ENCODE measurements at regions not wholly inside any gene's neighbourhood (a gene's known extent, or its start where the extent isn't known, plus 50 kb on each side); places are given as distances from the start of the nearest gene placed in this dataset.

DNA sequence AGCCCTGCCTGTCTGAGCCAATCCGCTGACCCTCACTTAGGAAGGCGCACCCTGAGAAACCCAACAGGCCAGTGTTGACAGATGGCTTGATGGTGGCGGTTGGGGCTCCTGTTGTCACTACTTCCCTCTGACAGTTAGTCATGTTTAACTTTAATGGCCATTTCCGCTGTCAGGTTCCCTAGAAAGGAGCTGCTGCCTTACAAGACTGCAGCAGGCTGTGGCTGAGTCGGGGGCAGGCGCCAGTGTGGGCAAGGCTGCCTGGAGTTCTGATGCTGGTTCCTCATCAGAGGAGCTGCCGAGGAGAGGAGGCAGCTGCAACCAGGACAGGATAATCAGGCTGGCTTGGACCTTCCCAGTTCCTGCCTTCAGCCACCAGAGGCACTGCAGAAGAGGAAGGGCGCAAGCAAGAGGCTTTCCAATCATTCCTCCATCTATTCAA is 223.2 kb upstream of the DYNLRB2 start:
- Histone ChIP-seq H3K9me3 (ENCODE audit: insufficient read depth, low read length) (no peaks in the 10 kb centered on the region), H3K36me3 (ENCODE audit: low read length) (no peaks in the 10 kb centered on the region), H3K79me2 (ENCODE audit: insufficient read depth, low read length) (no peaks in the 10 kb centered on the region), H3K27me3 (ENCODE audit: low read length) (no peaks in the 10 kb centered on the region), H3K4me2 (ENCODE audit: low read depth, low read length, poor library complexity, severe bottlenecking) (no peak overlapping the region), H3K4me3 (ENCODE audit: insufficient read depth, low read length, poor library complexity, severe bottlenecking) (no peak overlapping the region), H3K27ac (ENCODE audit: low read depth, low read length) (no peak overlapping the region), H3F3A (ENCODE audit: insufficient read depth) (no peaks in the 10 kb centered on the region), H3K9ac (ENCODE audit: low read length) (no peak overlapping the region), H2AFZ (ENCODE audit: low read depth, low read length, severe bottlenecking) (no peak overlapping the region), H3K9me2 (replicated peaks; ENCODE audit: insufficient read depth, low read length) (no peaks in the 10 kb centered on the region), H4K20me1 (ENCODE audit: low read depth, low read length) (no peaks in the 10 kb centered on the region)
- TF ChIP-seq, protein P1, sequence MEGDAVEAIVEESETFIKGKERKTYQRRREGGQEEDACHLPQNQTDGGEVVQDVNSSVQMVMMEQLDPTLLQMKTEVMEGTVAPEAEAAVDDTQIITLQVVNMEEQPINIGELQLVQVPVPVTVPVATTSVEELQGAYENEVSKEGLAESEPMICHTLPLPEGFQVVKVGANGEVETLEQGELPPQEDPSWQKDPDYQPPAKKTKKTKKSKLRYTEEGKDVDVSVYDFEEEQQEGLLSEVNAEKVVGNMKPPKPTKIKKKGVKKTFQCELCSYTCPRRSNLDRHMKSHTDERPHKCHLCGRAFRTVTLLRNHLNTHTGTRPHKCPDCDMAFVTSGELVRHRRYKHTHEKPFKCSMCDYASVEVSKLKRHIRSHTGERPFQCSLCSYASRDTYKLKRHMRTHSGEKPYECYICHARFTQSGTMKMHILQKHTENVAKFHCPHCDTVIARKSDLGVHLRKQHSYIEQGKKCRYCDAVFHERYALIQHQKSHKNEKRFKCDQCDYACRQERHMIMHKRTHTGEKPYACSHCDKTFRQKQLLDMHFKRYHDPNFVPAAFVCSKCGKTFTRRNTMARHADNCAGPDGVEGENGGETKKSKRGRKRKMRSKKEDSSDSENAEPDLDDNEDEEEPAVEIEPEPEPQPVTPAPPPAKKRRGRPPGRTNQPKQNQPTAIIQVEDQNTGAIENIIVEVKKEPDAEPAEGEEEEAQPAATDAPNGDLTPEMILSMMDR (IDR thresholded peaks at IDR 0.05; ENCODE audit: insufficient read depth, low read length, poor library complexity, severe bottlenecking) = no peak
- no peak for TF ChIP-seq EZH2phosphoT487 (conservative IDR thresholded peaks at IDR 0.05; ENCODE audit: low read length)

DNA sequence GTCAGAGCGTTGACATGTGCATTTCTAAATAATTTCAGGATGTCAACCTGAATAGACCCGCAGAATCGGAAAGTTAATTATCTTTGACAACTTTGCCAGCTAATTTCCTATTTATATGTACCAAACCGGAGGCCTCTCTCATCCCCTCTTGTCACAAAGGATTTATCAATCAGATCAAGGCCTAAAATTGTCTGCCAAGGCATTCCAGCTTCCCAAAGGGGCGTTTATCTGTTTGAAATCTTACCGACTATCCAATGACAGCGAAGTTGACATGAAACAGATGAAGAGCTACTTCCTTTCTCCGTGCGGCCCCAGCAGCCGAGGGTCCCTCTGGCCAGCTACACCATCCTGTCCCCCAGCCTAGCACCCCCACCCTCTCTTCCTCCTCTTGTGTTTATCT is 223.7 kb upstream of the DYNLRB2 start:
- H3K9me2 ChIP-seq (replicated peaks; ENCODE audit: insufficient read depth, low read length) = no peaks in the 10 kb centered on the region
- H3K9ac ChIP-seq (ENCODE audit: low read length) = no peak overlapping the region
- H3K9me3 ChIP-seq (ENCODE audit: insufficient read depth, low read length) = no peaks in the 10 kb centered on the region
- no peak overlapping the region for H3K27ac ChIP-seq (ENCODE audit: low read depth, low read length)
- H3F3A ChIP-seq (ENCODE audit: insufficient read depth) = no peaks in the 10 kb centered on the region
- no peak overlapping the region for H3K4me2 ChIP-seq (ENCODE audit: low read depth, low read length, poor library complexity, severe bottlenecking)
- no peaks in the 10 kb centered on the region for H3K36me3 ChIP-seq (ENCODE audit: low read length)
- no peak overlapping the region for H3K4me3 ChIP-seq (ENCODE audit: insufficient read depth, low read length, poor library complexity, severe bottlenecking)
- H2AFZ ChIP-seq (ENCODE audit: low read depth, low read length, severe bottlenecking) = no peak overlapping the region
- H4K20me1 ChIP-seq (ENCODE audit: low read depth, low read length) = no peaks in the 10 kb centered on the region
- H3K27me3 ChIP-seq (ENCODE audit: low read length) = no peaks in the 10 kb centered on the region
- TF ChIP-seq, protein P1 (IDR thresholded peaks at IDR 0.05; ENCODE audit: insufficient read depth, low read length, poor library complexity, severe bottlenecking) = no peak
- TF ChIP-seq EZH2phosphoT487 (conservative IDR thresholded peaks at IDR 0.05; ENCODE audit: low read length) = no peak
- no peaks in the 10 kb centered on the region for H3K79me2 ChIP-seq (ENCODE audit: insufficient read depth, low read length)

DNA sequence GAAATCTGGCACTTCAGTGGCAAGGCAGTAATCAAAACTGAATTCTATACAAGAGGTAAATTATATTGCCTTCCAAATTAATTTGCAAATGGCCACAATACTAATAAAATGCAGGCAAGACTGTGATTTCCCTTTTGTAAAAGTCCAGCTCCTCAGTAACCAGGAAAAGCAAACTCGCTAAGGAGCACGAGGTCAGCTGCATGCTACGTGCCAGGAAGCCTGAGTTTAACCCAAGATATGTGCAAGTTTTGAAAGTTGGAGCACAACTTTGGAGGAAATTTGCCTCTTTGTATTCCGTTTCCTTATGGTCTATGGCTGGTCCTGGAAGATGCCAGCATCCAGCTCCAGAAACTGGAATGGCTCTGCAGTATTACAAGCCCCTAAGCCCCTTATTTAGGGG is 226.8 kb upstream of the DYNLRB2 start:
- H3K4me2 ChIP-seq (ENCODE audit: low read depth, low read length, poor library complexity, severe bottlenecking) = no peak overlapping the region
- no peak overlapping the region for H2AFZ ChIP-seq (ENCODE audit: low read depth, low read length, severe bottlenecking)
- no peak overlapping the region for H3K27ac ChIP-seq (ENCODE audit: low read depth, low read length)
- no peaks in the 10 kb centered on the region for H3F3A ChIP-seq (ENCODE audit: insufficient read depth)
- H3K79me2 ChIP-seq (ENCODE audit: insufficient read depth, low read length) = no peaks in the 10 kb centered on the region
- TF ChIP-seq EZH2phosphoT487 (conservative IDR thresholded peaks at IDR 0.05; ENCODE audit: low read length) = no peak
- TF ChIP-seq, protein P1 (IDR thresholded peaks at IDR 0.05; ENCODE audit: insufficient read depth, low read length, poor library complexity, severe bottlenecking) = no peak
- no peaks in the 10 kb centered on the region for H3K27me3 ChIP-seq (ENCODE audit: low read length)
- H3K36me3 ChIP-seq (ENCODE audit: low read length) = no peaks in the 10 kb centered on the region
- no peaks in the 10 kb centered on the region for H3K9me2 ChIP-seq (replicated peaks; ENCODE audit: insufficient read depth, low read length)
- H3K4me3 ChIP-seq (ENCODE audit: insufficient read depth, low read length, poor library complexity, severe bottlenecking) = no peak overlapping the region
- H4K20me1 ChIP-seq (ENCODE audit: low read depth, low read length) = no peaks in the 10 kb centered on the region
- H3K9me3 ChIP-seq (ENCODE audit: insufficient read depth, low read length) = no peaks in the 10 kb centered on the region
- no peak overlapping the region for H3K9ac ChIP-seq (ENCODE audit: low read length)

All from SU-DHL-6 (cell line).